K562 (cell line): ENCODE measurements at regions not wholly inside any gene's neighbourhood (a gene's known extent, or its start where the extent isn't known, plus 50 kb on each side); places are given as distances from the start of the nearest gene placed in this dataset.

Experiments
- ARNT ChIP-seq, 2 experiments: fragments of 450-650 bp; IDR thresholded peaks; 2 replicates each; pipeline ENCODE4 v1.6.1; 2016; ENCODE audit warnings: mild to moderate bottlenecking in 1 of 2
- BRD9 ChIP-seq: fragments of 450-650 bp; IDR thresholded peaks from 2 replicates; pipeline ENCODE4 v1.6.1; 2018; ENCODE audit warnings: low read depth; ENCODE audit not compliant: partially characterized antibody
- CC2D1A ChIP-seq: fragments of 450-650 bp; IDR thresholded peaks from 2 replicates; pipeline ENCODE4 v1.6.1; 2017; ENCODE audit warnings: mild to moderate bottlenecking
- CTBP1 ChIP-seq: fragments of 450-650 bp; IDR thresholded peaks from 2 replicates; pipeline ENCODE4 v1.6.1; 2016; ENCODE audit warnings: borderline replicate concordance
- ELF2 ChIP-seq: fragments of 250-450 bp; sonication (Bioruptor Pico); IDR thresholded peaks from 2 replicates; pipeline ENCODE4 v1.5.0; 2021; ENCODE audit warnings: mild to moderate bottlenecking
- FOXM1 ChIP-seq, 2 experiments: fragments of 450-650 bp in 1 of 2; sonication (generic) in 1 of 2; formaldehyde crosslinking in 1 of 2; IDR thresholded peaks; 2 replicates each; pipeline versions ENCODE4 v1.6.1 to v1.9.0; 2017 to 2022; ENCODE audit warnings: low read depth in 2 of 2, mild to moderate bottlenecking in 2 of 2, missing genetic modification reagents in 1 of 2, moderate library complexity in 1 of 2
- FOXP1 ChIP-seq: sonication (generic); formaldehyde crosslinking; IDR thresholded peaks from 2 replicates; pipeline ENCODE4 v1.8.0; 2022; ENCODE audit warnings: mild to moderate bottlenecking, missing genetic modification reagents
- KAT7 ChIP-seq: sonication (generic); formaldehyde crosslinking; IDR thresholded peaks from 2 replicates; pipeline ENCODE4 v1.8.0; 2022; ENCODE audit warnings: missing genetic modification reagents, mild to moderate bottlenecking, borderline replicate concordance
- NFE2L1 ChIP-seq: fragments of 450-650 bp; IDR thresholded peaks from 2 replicates; pipeline ENCODE4 v1.6.1; 2016; ENCODE audit warnings: missing genetic modification characterization, low read depth, mild to moderate bottlenecking, missing compliant biosample characterization, moderate library complexity, borderline replicate concordance
- YY1 ChIP-seq, 3 experiments: IDR thresholded peaks; 2 replicates each; pipeline ENCODE4 v1.6.1; 2011; ENCODE audit warnings: low read length in 2 of 3, mild to moderate bottlenecking in 2 of 3, moderate library complexity in 2 of 3, borderline replicate concordance in 1 of 3, control low read depth in 1 of 3, low read depth in 1 of 3; ENCODE audit not compliant: insufficient read depth in 3 of 3, insufficient replicate concordance in 2 of 3, control insufficient read depth in 1 of 3, insufficient read length in 1 of 3; ENCODE audit errors: extremely low read depth in 1 of 3
- ZKSCAN8 ChIP-seq: fragments of 200-800 bp; sonication (Bioruptor generic); IDR thresholded peaks from 2 replicates; pipeline ENCODE4 v1.6.1; 2016; ENCODE audit warnings: missing genetic modification characterization, missing compliant biosample characterization
- TF ChIP-seq, protein P1 (sequence below), 2 experiments: fragments of 450-650 bp; formaldehyde crosslinking in 1 of 2; IDR thresholded peaks; 2 replicates each; pipeline versions ENCODE4 v1.4.0 to v1.6.1; 2014 to 2020; ENCODE audit warnings: mild to moderate bottlenecking in 2 of 2, borderline replicate concordance in 1 of 2, low read depth in 1 of 2
- TF ChIP-seq, protein P2 (sequence below): fragments of 450-650 bp; IDR thresholded peaks from 2 replicates; pipeline ENCODE4 v1.6.1; 2016; ENCODE audit warnings: missing biosample characterization, missing genetic modification characterization
- TF ChIP-seq, protein P3 (sequence below): fragments of 450-650 bp; IDR thresholded peaks from 2 replicates; pipeline ENCODE4 v1.6.1; 2016

DNA sequence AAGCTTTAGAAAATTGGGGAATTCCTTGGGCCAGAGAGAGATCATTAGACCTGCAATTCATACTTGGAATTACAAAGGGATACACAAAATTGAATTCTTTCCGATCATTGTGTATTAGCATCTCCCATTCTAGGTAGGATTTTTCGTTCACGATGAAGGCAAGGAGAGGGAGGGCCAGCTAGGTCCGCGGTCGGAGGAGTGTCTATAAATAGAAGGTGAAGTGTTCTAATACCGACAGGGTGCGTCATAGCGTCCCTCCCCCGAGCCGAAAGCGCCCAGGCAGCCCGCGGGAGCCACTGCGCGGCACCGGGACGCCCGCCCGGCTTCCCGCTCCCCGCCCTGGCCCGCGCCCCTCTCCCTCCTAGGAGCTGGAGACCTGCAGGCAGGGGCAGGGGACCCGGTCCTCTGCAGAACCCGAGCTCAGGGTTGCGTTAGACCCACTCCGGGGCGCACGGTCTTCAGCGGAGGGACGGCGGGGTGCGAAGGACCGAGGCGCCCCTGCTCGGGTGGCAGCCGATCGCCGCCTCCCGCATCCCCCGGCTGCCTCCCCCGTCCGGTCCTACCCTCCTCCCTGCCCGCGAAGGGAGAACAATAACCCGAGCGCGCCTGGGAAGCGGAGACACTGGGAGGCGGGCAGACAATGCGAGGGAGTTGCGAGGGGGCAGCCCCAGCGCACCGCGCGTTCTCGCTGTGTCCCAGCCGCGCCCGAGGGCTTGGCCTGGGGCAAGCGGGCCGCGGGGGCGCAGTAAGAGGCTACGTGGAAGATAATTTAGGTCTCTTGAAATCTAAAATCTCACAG is 114.2 kb upstream of the SERTAD2 start (continued):
- TF ChIP-seq, protein P1, sequence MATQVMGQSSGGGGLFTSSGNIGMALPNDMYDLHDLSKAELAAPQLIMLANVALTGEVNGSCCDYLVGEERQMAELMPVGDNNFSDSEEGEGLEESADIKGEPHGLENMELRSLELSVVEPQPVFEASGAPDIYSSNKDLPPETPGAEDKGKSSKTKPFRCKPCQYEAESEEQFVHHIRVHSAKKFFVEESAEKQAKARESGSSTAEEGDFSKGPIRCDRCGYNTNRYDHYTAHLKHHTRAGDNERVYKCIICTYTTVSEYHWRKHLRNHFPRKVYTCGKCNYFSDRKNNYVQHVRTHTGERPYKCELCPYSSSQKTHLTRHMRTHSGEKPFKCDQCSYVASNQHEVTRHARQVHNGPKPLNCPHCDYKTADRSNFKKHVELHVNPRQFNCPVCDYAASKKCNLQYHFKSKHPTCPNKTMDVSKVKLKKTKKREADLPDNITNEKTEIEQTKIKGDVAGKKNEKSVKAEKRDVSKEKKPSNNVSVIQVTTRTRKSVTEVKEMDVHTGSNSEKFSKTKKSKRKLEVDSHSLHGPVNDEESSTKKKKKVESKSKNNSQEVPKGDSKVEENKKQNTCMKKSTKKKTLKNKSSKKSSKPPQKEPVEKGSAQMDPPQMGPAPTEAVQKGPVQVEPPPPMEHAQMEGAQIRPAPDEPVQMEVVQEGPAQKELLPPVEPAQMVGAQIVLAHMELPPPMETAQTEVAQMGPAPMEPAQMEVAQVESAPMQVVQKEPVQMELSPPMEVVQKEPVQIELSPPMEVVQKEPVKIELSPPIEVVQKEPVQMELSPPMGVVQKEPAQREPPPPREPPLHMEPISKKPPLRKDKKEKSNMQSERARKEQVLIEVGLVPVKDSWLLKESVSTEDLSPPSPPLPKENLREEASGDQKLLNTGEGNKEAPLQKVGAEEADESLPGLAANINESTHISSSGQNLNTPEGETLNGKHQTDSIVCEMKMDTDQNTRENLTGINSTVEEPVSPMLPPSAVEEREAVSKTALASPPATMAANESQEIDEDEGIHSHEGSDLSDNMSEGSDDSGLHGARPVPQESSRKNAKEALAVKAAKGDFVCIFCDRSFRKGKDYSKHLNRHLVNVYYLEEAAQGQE (IDR thresholded peaks at IDR 0.05; ENCODE audit: borderline replicate concordance): peak; percentile 27; the same call in 1 of the 2 replicates
- TF ChIP-seq, protein P1 (CRISPR knock-in tag; IDR thresholded peaks at IDR 0.05; ENCODE audit: low read depth): peak; percentile 60; the same call in 1 of the 2 replicates
- TF ChIP-seq BRD9 (no peak), ARNT (IDR thresholded peaks at IDR 0.05) (0 out of 4 replicates have a peak, but pooled peaks of 1 of the 2 experiments have one; percentile 9), NFE2L1 (tag) (no peak), CTBP1 (peak; percentile 92), YY1 (IDR thresholded peaks at IDR 0.05; ENCODE audit: borderline replicate concordance in 1 of 3, control insufficient read depth in 1 of 3, extremely low read depth in 1 of 3, insufficient read depth in 3 of 3, insufficient read length in 1 of 3, insufficient replicate concordance in 2 of 3, low read depth in 1 of 3, low read length in 2 of 3) (peak in 2 of 3 experiments; percentile 40 to 48), ELF2 (CRISPR knock-in tag) (no peak), KAT7 (CRISPR knock-in tag) (peak; percentile 82), CC2D1A (no peak), ZKSCAN8 (CRISPR knock-in tag) (no peak), FOXM1 (IDR thresholded peaks at IDR 0.05; ENCODE audit: low read depth) (no peak), FOXM1 (CRISPR knock-in tag; IDR thresholded peaks at IDR 0.05; ENCODE audit: low read depth) (peak; percentile 85; the same call in 1 of the 2 replicates), FOXP1 (CRISPR knock-in tag) (peak; percentile 62; the same call in 1 of the 2 replicates)
- TF ChIP-seq, protein P2, sequence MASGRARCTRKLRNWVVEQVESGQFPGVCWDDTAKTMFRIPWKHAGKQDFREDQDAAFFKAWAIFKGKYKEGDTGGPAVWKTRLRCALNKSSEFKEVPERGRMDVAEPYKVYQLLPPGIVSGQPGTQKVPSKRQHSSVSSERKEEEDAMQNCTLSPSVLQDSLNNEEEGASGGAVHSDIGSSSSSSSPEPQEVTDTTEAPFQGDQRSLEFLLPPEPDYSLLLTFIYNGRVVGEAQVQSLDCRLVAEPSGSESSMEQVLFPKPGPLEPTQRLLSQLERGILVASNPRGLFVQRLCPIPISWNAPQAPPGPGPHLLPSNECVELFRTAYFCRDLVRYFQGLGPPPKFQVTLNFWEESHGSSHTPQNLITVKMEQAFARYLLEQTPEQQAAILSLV (tag): no peak
- TF ChIP-seq, protein P3, sequence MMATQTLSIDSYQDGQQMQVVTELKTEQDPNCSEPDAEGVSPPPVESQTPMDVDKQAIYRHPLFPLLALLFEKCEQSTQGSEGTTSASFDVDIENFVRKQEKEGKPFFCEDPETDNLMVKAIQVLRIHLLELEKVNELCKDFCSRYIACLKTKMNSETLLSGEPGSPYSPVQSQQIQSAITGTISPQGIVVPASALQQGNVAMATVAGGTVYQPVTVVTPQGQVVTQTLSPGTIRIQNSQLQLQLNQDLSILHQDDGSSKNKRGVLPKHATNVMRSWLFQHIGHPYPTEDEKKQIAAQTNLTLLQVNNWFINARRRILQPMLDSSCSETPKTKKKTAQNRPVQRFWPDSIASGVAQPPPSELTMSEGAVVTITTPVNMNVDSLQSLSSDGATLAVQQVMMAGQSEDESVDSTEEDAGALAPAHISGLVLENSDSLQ: no peak
